Stimulated activated CD4-positive, alpha-beta T cell treated with anti-CD3 and anti-CD28 coated beads, Interleukin-4, amount 100 ng/mL, for 1 hour (primary cell): ENCODE measurements at regions not wholly inside any gene's neighbourhood (a gene's known extent, or its start where the extent isn't known, plus 50 kb on each side); places are given as distances from the start of the nearest gene placed in this dataset.

Source experiments
- DNase-seq: peaks from one replicate; pipeline ENCODE4 v3.0.0-alpha.2; 2020

DNA sequence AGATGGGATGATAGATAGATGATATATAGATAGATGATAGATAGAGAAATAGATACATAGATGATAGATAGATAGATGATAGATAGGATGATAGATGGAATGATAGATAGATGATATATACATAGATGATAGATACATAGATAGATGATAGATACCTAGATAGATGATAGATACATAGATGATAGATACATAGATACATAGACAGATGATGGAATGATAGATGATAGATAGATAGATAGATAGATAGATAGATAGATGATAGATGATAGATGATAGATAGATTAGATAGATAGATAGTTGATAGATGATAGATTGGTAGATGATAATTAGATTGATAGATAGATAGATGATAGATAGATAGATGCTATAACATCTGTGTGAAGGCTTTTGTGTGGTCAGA is 201.7 kb upstream of the RAB4A start:
- no peak for DNase-seq

- DNase-seq, result no peak
Measured at GRCh38 chr1:229070168-229070567, 200.7 kb upstream of the RAB4A start.

DNA sequence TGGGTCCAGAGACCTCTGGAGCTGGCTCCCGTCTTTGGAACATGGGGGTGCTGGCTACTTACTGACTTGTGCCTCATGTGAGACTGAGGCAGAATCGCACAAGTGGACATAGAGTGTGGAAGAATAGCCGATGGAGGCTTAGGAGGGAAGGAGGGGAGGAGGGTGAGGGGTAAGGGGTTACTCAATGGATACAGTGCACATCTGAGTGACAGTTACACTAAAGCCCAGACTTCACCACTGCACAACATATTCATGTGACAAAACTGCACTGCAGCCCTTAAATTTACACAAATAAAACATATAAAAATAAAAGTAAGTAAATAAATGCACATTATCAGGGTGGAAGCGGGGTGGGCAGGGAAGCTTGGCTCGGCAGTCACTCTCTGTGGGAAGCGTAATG is 197.7 kb upstream of the RAB4A start:
- DNase-seq, result no peak

GRCh38 chr1:229075217-229075616 is 195.7 kb upstream of the RAB4A start:
- DNase-seq, result no peak

DNA sequence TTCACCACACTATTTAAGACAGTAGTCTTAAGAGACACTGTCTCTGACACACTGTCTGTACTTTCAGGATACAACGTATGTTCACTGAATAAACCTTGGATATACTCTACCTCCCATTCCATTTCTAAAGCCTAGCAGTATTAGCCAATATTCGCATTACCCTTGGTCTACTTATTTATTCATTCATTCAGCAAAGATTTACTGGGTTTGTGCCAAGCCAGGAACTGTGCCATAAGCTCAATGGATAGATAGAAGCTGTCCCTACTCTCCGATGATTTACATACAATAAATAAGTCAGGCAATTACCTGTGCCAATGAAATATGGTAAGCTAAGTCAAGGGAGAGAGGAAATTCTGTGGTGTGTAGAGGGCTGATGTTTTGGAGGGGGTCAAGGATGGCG is 195.2 kb upstream of the RAB4A start:
- DNase-seq, result no peak

DNA sequence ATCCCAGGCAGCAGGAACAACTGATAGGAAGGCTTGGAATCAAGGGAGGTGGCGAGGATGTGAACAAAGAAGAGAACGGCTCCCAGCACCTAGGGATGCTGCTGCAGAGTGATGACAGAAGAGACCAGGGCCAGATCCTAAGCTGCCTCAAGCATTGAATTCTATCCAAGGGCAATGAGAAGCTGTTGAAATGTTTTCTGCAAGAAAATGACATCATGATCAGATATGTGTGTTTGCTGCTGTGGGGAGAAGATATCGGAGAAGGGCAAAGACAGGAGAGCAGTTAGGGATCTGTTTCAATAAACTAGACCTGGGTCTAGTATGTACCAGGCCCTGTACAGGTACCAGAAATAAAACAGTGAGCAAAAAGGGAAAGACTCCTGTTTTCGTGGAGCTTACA is 194.7 kb upstream of the RAB4A start:
- no peak for DNase-seq

DNA sequence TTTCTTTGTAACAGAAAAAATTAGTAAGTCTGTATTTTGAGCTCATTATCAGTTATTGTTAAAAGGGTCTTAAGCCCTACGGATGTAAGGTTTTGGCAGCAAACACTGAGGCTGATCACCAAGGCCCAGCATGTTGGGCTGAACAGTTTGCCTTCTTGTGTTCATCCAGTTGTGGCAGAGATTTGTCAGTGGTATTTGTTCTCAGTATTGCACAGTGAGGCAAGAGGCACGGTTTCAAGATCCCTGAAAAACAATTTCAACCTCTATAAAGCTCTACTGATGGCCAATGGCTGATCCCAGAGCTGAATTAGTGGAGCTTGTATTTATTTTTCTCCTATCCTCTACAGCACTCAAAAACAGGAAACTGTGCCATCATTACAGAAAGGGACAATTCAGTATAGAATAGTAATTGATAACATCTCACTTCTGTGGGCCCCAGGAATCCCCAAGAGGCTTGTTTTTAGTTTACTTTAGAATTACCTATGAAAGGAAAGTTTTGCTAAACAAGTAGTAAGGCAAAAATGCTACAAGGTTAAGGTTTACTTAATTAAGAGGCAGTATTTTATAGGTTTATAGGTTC is 191.8 kb upstream of the RAB4A start:
- no peak for DNase-seq

DNA sequence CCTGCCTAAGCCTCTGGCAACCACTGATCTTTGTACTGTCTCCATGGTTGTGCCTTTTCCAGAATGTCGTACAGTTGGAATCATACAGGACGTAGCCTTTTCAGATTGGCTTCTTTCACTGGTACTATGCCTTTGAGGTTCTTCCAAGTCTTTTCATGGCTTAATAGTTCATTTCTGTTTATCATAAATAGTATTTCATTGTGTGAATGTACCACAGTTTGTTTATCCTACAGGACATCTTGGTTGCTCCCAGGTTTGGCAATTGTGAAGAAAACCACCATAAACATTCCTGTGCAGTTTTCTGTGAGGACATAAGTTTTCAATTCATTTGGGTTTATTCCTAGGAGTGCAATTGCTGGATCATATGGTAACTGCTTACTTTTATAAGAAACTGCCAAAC is 190.6 kb upstream of the RAB4A start:
- DNase-seq, result no peak

DNA sequence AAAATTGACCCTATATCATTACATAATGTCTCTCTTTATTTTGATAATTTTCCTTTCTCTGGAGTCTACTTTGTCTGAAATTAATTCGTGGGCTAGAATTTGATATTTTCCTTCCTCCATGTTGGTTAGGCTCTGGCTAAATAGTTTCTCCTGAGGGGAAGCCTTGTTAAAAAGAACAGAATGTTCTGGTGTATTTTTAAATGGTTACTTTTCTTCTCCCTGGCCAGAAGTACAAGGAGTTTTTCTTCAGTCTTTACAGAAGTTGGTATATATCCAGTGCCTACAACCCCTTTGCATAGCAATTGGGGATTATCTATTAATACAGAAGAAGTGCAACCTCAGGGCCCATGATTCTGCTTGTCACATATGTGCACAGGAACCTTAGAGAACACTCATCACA is 185.6 kb upstream of the RAB4A start:
- no peak for DNase-seq

DNA sequence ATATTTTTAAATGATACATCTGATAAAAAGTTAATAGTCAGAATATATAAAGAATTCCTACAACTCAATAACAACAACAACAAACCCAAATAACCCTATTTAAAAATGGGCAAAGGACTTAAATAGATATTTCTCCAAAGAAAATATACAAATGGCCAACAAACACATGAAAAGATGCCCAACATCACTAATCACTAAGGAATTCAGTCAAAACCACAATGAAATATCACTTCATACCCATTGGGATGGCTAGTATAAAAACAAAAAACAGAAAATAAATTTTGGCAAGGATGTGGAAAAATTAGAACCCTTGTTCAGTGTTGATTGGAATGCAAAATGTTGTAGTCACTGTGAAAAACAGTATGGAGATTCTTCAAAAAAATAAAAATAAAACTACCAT is 184.8 kb upstream of the RAB4A start:
- no peak for DNase-seq

DNA sequence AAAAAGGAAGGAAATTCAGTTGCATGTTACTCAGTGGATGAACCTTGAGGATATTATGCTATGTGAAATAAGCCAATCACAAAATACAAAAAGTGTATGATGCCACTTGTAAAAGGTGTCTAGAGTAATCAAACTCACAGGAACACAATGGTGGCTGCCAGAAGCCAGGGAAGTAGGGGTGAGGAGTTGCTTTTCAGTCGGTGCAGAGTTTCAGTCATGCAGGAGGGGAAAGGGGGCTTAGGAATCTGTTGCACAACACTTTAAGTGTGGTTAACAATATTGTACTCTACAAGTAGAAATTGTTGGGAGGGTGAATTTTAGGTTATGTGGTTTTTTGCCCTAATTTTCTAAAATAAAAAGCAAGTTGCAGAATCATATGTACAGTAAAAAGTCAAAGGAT is 184.2 kb upstream of the RAB4A start:
- DNase-seq, result no peak

GRCh38 chr1:229087339-229087738 is 183.6 kb upstream of the RAB4A start:
- no peak for DNase-seq

DNA sequence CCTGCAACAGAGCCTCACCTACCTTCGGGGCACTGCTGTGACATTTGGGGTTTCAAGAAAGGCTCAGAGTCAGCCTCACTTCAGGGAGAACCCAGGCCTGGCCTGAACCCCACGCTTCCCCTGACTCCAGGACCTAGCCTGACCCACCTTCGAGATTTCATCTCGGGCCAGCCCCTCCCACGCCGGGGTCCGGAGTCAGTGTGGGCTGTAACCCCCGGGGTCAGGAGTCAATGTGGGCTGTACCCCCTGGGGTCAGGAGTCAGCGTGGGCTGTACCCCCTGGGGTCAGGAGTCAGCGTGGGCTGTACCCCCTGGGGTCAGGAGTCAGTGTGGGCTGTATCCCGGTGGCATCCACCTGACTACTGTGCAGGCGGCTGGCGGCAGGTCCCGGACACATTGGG is 183.0 kb upstream of the RAB4A start:
- no peak for DNase-seq

- DNase-seq, result no peak
Measured at GRCh38 chr1:229088711-229089110, 182.2 kb upstream of the RAB4A start.

DNA sequence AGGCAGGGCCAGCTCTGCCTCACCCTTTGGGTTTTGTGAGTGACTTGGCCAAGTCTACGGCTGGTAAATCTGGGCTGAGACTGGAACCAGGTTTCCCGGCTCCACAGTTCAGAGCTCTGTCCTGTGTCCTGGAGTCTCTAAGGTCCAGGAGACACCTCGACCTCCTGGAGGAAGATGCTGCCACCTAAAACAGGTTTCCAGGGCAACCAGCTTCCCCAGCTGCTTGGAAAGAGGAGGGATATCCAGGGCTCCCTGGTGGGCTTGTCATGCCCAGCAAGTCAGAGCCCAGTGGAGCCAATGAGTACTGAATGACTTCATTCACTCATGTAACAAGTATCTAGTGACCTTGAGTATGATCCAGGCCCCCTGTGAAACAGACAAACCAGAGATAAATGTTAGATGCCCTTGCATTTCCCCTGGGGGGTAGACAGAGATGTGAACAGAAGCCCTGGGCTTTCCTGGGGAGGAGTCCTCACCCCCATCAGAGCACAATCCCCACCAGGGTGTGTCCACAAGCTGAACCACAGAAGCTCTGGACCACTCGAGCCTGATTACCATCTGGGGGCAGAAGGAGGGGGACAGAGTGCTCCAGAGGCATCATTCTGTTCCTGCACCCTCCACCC is 181.2 kb upstream of the RAB4A start:
- DNase-seq, result no peak

DNA sequence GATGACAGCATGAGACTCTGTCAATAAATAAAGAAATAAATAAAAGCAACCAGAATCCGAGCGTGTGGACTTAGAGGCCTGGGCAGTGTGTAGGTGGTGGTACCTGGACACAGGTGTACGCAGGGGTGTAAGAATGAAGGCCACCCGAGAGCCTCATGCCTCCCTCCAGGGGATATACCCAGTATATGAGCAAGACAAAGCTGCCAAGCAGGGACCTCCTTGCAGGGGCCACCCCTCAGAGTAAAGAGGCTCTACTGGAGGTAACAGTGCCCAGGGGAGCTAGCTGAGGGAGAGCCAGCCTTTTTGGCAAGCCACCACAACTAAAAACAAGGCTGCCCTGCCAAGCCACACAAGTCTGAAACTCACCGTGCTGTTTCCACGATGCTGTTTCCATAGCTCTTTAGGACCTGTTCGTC is 179.2 kb upstream of the RAB4A start:
- DNase-seq, result no peak

GRCh38 chr1:229092377-229093237 is 178.3 kb upstream of the RAB4A start:
- DNase-seq, result no peak

GRCh38 chr1:229093238-229093540 is 177.7 kb upstream of the RAB4A start:
- DNase-seq, result no peak

- no peak for DNase-seq
Measured at GRCh38 chr1:229093609-229094336, 177.1 kb upstream of the RAB4A start.

- no peak for DNase-seq
Measured at GRCh38 chr1:229094476-229095311, 176.2 kb upstream of the RAB4A start.

GRCh38 chr1:229095325-229095724 is 175.6 kb upstream of the RAB4A start:
- DNase-seq, result no peak

DNA sequence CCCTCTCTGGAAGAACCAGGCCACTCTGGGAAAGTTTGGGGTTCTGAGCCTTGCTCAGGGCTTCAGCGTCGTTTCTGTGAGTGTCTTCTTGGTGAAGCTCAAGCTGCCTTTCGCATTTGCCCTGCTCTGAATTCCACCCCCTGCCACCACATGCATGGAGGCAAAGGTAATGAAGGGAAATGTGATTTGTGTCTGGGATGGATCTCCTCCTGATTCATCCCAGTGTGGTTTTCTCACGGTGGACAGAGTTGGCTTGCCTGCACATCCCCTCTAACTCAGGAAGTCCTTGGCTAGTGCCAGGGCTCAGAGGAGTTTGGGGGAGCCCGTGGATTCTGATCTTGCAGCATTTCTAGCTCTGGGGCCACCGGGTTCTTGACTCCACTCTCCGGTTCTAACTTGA is 173.6 kb upstream of the RAB4A start:
- no peak for DNase-seq

- DNase-seq, result no peak
Measured at GRCh38 chr1:229098361-229098760, 172.6 kb upstream of the RAB4A start.
